ENCODE measurements at regions not wholly inside any gene's neighbourhood (a gene's known extent, or its start where the extent isn't known, plus 50 kb on each side); places are given as distances from the start of the nearest gene placed in this dataset.
"Not testable (repeated sequence)": the region's sequence is repeated elsewhere in the genome, so short reads cannot be mapped to it uniquely, and the experiment has no call there.

DNA sequence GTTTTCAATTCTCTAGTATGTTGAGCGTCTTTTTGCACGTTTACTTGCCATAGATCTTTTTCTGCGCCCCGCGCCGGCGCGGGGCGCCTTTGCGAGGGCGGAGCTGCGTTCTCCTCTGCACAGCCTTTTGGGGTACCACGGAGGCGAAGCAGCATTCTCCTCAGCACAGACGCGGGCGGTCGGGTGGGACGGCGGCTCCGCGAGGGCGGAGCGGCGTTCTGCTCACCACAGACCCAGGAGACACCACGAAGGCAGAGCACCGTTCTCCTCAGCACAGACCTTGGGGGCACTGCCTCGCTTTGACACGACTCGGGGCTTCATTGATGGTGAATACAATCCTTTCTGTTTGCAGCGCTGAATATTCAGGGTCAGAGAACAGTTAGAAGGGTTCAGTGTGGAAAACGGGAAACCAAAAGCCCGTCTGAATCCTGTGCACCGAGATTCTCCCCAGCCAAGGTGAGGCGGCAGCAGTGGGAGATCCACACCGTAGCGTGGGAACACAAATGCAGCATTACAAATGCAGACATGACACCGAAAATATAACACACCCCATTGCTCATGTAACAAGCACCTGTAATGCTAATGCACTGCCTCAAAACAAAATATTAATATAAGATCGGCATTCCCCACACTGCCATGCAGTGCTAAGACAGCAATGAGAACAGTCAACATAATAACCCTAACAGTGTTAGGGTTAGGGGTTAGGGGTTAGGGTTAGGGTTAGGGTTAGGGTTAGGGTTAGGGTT is 190.7 kb upstream of the VIPR2 start:
- FAIRE-seq = not testable (repeated sequence)

GRCh38 chr7:159332854-159333479 is 188.3 kb upstream of the VIPR2 start:
- H3K27me3 ChIP-seq (ENCODE audit: control insufficient read depth, insufficient read depth, low read length); FAIRE-seq; DNase-seq (ENCODE audit: low read depth); H3K4me3 ChIP-seq (ENCODE audit: low read depth, low read length); H3K36me3 ChIP-seq (ENCODE audit: control insufficient read depth, insufficient read depth, low read length): not testable (repeated sequence)

More for the DNA sequence above, 190.7 kb upstream of the VIPR2 start:
- not testable (repeated sequence) for DNase-seq (ENCODE audit: low read depth); H3K27me3 ChIP-seq (ENCODE audit: control insufficient read depth, insufficient read depth, low read length); H3K36me3 ChIP-seq (ENCODE audit: control insufficient read depth, insufficient read depth, low read length); H3K4me3 ChIP-seq (ENCODE audit: low read depth, low read length)

DNA sequence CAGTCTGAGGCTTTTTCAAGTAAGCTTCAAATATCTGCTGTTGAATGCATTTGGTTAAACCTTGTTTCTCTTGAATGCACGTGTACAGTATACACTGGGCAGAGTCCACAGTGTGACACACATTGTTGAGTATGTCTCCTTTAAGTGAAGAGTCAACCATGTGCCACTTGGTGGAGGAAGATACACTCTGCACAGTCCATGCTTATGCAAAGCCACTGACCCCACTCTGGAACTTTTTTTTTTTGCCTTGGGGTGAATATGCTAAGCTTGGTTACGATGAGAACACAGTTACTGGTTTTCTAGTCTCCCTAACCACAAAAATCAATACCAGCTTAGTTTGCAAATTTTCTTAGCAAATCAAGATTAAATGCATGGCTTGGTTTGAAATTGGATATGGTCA is 186.8 kb upstream of the VIPR2 start:
- DNase-seq (ENCODE audit: low read depth) (no peak), FAIRE-seq (no peak)
- TF ChIP-seq, protein P1, sequence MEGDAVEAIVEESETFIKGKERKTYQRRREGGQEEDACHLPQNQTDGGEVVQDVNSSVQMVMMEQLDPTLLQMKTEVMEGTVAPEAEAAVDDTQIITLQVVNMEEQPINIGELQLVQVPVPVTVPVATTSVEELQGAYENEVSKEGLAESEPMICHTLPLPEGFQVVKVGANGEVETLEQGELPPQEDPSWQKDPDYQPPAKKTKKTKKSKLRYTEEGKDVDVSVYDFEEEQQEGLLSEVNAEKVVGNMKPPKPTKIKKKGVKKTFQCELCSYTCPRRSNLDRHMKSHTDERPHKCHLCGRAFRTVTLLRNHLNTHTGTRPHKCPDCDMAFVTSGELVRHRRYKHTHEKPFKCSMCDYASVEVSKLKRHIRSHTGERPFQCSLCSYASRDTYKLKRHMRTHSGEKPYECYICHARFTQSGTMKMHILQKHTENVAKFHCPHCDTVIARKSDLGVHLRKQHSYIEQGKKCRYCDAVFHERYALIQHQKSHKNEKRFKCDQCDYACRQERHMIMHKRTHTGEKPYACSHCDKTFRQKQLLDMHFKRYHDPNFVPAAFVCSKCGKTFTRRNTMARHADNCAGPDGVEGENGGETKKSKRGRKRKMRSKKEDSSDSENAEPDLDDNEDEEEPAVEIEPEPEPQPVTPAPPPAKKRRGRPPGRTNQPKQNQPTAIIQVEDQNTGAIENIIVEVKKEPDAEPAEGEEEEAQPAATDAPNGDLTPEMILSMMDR (IDR thresholded peaks at IDR 0.05; ENCODE audit: insufficient read depth, low read length, severe bottlenecking) = no peak
- no peaks in the 10 kb centered on the region for H3K27me3 ChIP-seq (ENCODE audit: control insufficient read depth, insufficient read depth, low read length)
- no peaks in the 10 kb centered on the region for H3K36me3 ChIP-seq (ENCODE audit: control insufficient read depth, insufficient read depth, low read length)
- no peak overlapping the region for H3K4me3 ChIP-seq (ENCODE audit: low read depth, low read length)

GRCh38 chr7:159329818-159330378 is 185.2 kb upstream of the VIPR2 start:
- Histone ChIP-seq H3K27me3 (ENCODE audit: control insufficient read depth, insufficient read depth, low read length) (no peaks in the 10 kb centered on the region), H3K4me3 (ENCODE audit: low read depth, low read length) (no peak overlapping the region), H3K36me3 (ENCODE audit: control insufficient read depth, insufficient read depth, low read length) (no peaks in the 10 kb centered on the region)
- FAIRE-seq (no peak), DNase-seq (ENCODE audit: low read depth) (no peak)
- TF ChIP-seq, protein P1 (IDR thresholded peaks at IDR 0.05; ENCODE audit: insufficient read depth, low read length, severe bottlenecking) = no peak

- no peaks in the 10 kb centered on the region for H3K27me3 ChIP-seq (ENCODE audit: control insufficient read depth, insufficient read depth, low read length)
- no peak for FAIRE-seq
- TF ChIP-seq, protein P1 (IDR thresholded peaks at IDR 0.05; ENCODE audit: insufficient read depth, low read length, severe bottlenecking) = no peak
- no peak for DNase-seq (ENCODE audit: low read depth)
- no peak overlapping the region for H3K4me3 ChIP-seq (ENCODE audit: low read depth, low read length)
- no peaks in the 10 kb centered on the region for H3K36me3 ChIP-seq (ENCODE audit: control insufficient read depth, insufficient read depth, low read length)
These were observed 183.4 kb upstream of the VIPR2 start for GRCh38 chr7:159328096-159328495.

DNA sequence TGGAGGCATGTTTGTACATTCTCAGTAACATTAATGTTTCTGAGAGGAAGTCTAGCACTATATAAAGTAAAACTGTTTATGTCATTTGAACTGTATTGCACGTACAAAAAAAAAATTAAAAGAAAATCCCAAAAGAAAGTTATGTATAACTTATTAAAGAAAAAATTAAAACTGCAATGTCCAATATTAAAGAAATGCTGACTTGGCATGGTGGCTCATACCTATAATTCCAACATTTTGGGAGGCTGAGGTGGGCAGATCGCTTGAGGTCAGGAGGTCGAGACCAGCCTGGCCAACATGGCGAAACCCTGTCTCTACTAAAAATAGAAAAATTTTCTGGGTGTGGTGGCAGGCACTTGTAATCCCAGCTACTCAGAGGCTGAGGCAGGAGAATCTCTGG is 178.7 kb upstream of the VIPR2 start:
- DNase-seq (ENCODE audit: low read depth) (no peak), FAIRE-seq (no peak)
- H3K4me3 ChIP-seq (ENCODE audit: low read depth, low read length) = no peak overlapping the region
- TF ChIP-seq, protein P1 (IDR thresholded peaks at IDR 0.05; ENCODE audit: insufficient read depth, low read length, severe bottlenecking) = no peak
- H3K27me3 ChIP-seq (ENCODE audit: control insufficient read depth, insufficient read depth, low read length) = no peaks in the 10 kb centered on the region
- no peaks in the 10 kb centered on the region for H3K36me3 ChIP-seq (ENCODE audit: control insufficient read depth, insufficient read depth, low read length)
